H7 (cell line): ENCODE measurements at regions not wholly inside any gene's neighbourhood (a gene's known extent, or its start where the extent isn't known, plus 50 kb on each side); places are given as distances from the start of the nearest gene placed in this dataset.
A peak's percentile ranks its signal among the peaks of the same experiment; 100 is the strongest.

Experiments
- DNase-seq: peaks from one replicate; pipeline ENCODE4 v3.0.0; 2012
- H3K27me3 ChIP-seq: 2 replicates; pipeline ENCODE4 v1.6.0; 2011; ENCODE audit warnings: mild to moderate bottlenecking, low read length; ENCODE audit not compliant: control insufficient read depth, insufficient read depth
- H3K36me3 ChIP-seq: replicated peaks from 2 replicates; pipeline ENCODE4 v1.5.1; 2011; ENCODE audit warnings: low read length; ENCODE audit not compliant: control insufficient read depth, insufficient read depth
- H3K4me3 ChIP-seq: 2 replicates; pipeline ENCODE4 v1.5.1; 2011; ENCODE audit warnings: low read depth, mild to moderate bottlenecking, control low read depth, low read length, moderate library complexity; ENCODE audit not compliant: insufficient read depth

DNA sequence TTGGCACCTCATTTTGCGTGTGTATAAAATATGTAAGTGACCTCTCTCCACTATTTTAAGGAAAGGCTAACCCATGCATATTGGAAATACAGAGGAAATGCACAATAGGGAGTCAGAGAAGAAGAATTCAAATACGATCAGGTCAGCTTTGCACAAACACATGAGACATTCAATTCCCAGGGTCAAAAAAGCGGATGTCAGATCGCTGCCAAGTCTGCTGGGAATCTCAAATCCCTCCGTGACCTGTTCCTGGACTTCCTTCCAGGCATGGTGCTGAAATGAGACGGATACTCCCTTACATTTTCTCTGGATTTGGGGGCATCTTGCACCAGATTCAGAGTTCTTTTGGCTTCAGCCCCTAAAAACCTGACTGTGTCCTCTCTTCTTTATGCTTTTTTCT lies 91.9 kb upstream of the PRKCQ start:
- Histone ChIP-seq H3K27me3 (no peaks in the 10 kb centered on the region), H3K4me3 (no peak overlapping the region), H3K36me3 (no peaks in the 10 kb centered on the region)
- DNase-seq: no peak

DNA sequence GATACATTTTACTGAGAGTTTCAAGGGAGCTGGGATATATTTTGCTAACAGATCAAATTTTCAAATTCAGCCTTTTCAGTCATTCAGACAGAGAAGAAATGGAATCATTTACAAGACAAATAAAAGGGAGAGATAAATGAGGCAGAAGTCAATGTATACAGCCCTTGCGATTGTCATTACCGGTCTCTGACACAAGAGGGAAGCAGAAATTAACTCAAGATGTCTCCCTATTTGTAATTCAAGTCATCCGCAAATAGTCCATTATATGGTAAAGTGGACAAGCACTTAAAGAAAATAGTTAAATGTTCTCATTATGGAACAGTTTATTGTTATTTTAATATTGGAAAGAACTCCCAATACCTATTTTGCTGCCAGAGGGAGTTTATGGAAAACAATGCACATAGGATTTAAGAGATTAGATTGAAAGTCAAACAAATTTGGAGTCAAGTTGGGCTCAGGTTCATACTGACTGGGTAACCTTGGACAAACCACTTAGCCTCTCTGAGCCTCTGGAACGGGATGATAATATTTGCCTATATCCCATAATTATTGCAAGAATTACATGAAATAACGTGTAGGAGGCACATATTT lies 89.3 kb upstream of the PRKCQ start:
- peak; percentile 14 for DNase-seq
- Histone ChIP-seq H3K27me3 (no peaks in the 10 kb centered on the region), H3K4me3 (no peak overlapping the region), H3K36me3 (no peaks in the 10 kb centered on the region)

GRCh38 chr10:6667679-6668270 lies 87.7 kb upstream of the PRKCQ start:
- H3K4me3 ChIP-seq: no peak overlapping the region
- DNase-seq: peak; percentile 16
- H3K36me3 ChIP-seq: no peaks in the 10 kb centered on the region
- H3K27me3 ChIP-seq: no peaks in the 10 kb centered on the region

DNA sequence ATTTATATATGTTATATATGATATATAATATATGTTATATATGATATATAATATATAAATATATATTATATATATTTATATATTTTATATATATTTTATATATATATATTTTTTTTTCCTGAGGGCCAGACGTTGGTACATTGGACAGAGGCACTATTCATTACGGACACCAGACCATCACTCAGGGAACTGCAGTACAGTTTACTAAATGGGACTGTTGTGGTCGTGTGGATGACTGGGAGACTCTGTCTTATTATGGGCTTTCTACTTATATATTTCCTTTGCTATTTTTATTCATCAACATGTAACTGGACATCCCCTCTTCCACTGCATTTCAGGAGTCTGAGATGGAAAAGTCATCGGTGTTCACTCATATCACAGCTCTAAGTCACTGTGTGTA lies 87.1 kb upstream of the PRKCQ start:
- no peak for DNase-seq

GRCh38 chr10:6665847-6666246 lies 85.8 kb upstream of the PRKCQ start:
- no peak overlapping the region for H3K4me3 ChIP-seq
- no peak for DNase-seq
- no peaks in the 10 kb centered on the region for H3K36me3 ChIP-seq
- no peaks in the 10 kb centered on the region for H3K27me3 ChIP-seq

More for the DNA sequence above, 87.1 kb upstream of the PRKCQ start:
- Histone ChIP-seq H3K27me3 (no peaks in the 10 kb centered on the region), H3K4me3 (no peak overlapping the region), H3K36me3 (no peaks in the 10 kb centered on the region)

- no peaks in the 10 kb centered on the region for H3K36me3 ChIP-seq
- DNase-seq: no peak
- no peaks in the 10 kb centered on the region for H3K27me3 ChIP-seq
- H3K4me3 ChIP-seq: no peak overlapping the region
Measured at GRCh38 chr10:6660460-6660859, 80.4 kb upstream of the PRKCQ start.

- Histone ChIP-seq H3K36me3 (no peaks in the 10 kb centered on the region), H3K27me3 (no peaks in the 10 kb centered on the region), H3K4me3 (no peak overlapping the region)
- DNase-seq: no peak
Measured at GRCh38 chr10:6659451-6659850, 79.4 kb upstream of the PRKCQ start.

- no peaks in the 10 kb centered on the region for H3K36me3 ChIP-seq
- no peaks in the 10 kb centered on the region for H3K27me3 ChIP-seq
- no peak for DNase-seq
- H3K4me3 ChIP-seq: no peak overlapping the region
Measured at GRCh38 chr10:6657669-6658068, 77.6 kb upstream of the PRKCQ start.

GRCh38 chr10:6657196-6657595 lies 77.1 kb upstream of the PRKCQ start:
- no peak for DNase-seq
- H3K4me3 ChIP-seq: no peak overlapping the region
- H3K36me3 ChIP-seq: no peaks in the 10 kb centered on the region
- no peaks in the 10 kb centered on the region for H3K27me3 ChIP-seq

GRCh38 chr10:6654571-6654970 lies 74.5 kb upstream of the PRKCQ start:
- DNase-seq: no peak
- no peak overlapping the region for H3K4me3 ChIP-seq
- H3K36me3 ChIP-seq: no peaks in the 10 kb centered on the region
- H3K27me3 ChIP-seq: no peaks in the 10 kb centered on the region

GRCh38 chr10:6650586-6650985 lies 70.5 kb upstream of the PRKCQ start:
- no peak for DNase-seq
- no peaks in the 10 kb centered on the region for H3K27me3 ChIP-seq
- H3K36me3 ChIP-seq: no peaks in the 10 kb centered on the region
- no peak overlapping the region for H3K4me3 ChIP-seq

GRCh38 chr10:6649903-6650302 lies 69.8 kb upstream of the PRKCQ start:
- Histone ChIP-seq H3K4me3 (no peak overlapping the region), H3K27me3 (no peaks in the 10 kb centered on the region), H3K36me3 (no peaks in the 10 kb centered on the region)
- no peak for DNase-seq

DNA sequence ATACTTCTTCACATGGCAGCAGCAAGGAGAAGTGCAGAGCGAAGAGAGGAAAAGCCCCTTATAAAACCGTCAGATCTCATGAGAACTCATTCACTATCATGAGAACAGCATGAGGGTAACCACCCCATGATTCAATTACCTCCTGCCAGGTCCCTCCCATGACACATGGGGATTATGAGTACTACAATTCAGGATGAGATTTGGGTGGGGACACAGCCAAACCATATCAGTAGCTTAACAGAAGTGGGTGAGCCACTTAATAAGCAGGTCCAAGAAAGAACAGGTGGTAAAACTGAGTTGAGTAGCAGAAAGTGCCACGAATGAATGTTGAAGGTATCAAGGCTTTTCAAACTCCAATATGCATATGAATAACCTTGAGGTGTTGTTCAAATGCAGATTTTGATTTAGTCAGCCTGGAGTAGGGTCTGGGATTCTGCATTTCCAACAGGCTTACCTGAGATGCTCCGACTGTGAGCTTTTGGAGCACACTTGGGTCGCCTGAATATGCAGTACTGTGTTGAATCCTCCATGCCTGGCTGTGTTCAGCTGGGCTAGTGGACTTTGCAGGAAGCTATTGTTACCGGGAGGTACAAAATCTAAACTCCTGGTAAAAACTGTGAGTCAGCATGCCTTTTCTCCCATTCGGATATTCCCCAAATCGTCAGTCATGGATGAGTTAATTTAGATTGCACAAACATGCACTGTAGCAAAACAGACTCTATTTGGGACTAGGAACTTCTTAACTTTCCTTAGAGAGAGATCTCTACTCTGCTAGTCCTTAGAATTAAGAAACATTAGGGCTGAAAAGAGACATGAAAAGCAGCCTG lies 69.0 kb upstream of the PRKCQ start:
- Histone ChIP-seq H3K4me3 (no peak overlapping the region), H3K36me3 (no peaks in the 10 kb centered on the region), H3K27me3 (no peaks in the 10 kb centered on the region)
- DNase-seq: no peak

GRCh38 chr10:6647811-6648526 lies 67.9 kb upstream of the PRKCQ start:
- H3K4me3 ChIP-seq: no peak overlapping the region
- no peaks in the 10 kb centered on the region for H3K36me3 ChIP-seq
- peak; percentile 82 for DNase-seq
- no peaks in the 10 kb centered on the region for H3K27me3 ChIP-seq

- no peak for DNase-seq
- Histone ChIP-seq H3K36me3 (no peaks in the 10 kb centered on the region), H3K27me3 (no peaks in the 10 kb centered on the region), H3K4me3 (no peak overlapping the region)
Measured at GRCh38 chr10:6643962-6644361, 63.9 kb upstream of the PRKCQ start.
